ENCODE measurements at regions not wholly inside any gene's neighbourhood (a gene's known extent, or its start where the extent isn't known, plus 50 kb on each side); places are given as distances from the start of the nearest gene placed in this dataset.

DNA sequence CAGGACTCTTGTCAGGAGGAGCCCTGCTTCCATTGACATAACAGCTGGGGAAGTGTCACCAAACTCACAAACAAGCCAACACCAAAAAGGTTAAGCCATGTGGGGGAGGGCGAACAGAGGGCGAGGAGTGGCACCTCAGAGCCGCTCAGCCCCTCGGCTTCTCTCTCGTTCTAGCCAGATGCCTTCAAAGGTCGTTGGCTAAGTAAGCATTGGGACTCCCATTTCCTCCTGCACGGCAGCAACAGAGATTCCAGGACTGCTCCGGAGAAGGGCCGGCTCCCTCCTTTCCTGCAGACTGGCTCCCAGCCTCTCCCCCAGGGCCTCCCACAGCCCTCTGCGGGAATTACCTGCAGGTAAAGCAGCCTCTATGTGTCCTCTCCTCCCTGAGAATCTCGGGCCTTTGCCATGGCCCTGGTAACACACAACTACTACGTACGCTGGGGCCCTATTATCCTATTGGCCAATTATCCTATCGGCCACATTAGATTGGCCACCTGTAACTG is 52.1 kb upstream of the RNU6ATAC start:
- no peaks in the 10 kb centered on the region for H3K36me3 ChIP-seq (replicated peaks in 1 of 2)

DNA sequence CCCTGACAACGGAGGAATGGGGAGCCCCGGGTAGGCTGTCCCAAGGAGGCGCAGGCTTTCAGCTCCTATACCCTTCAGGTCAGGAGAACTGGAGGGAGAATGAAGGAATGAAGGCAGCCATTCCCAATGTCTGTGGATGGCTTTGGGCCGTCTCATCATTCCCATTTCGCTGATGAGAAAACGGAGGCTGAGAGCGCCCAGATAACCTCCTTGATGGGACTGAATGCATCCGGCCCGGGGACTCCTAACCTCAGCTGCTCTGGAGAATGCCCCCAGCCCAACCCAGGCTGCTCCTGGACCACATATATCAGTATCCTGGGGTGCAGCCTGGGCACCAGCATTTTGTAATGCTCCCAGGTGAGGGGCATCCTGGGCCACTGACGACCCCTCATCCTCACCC is 52.6 kb upstream of the RNU6ATAC start:
- TF ChIP-seq, protein P1, sequence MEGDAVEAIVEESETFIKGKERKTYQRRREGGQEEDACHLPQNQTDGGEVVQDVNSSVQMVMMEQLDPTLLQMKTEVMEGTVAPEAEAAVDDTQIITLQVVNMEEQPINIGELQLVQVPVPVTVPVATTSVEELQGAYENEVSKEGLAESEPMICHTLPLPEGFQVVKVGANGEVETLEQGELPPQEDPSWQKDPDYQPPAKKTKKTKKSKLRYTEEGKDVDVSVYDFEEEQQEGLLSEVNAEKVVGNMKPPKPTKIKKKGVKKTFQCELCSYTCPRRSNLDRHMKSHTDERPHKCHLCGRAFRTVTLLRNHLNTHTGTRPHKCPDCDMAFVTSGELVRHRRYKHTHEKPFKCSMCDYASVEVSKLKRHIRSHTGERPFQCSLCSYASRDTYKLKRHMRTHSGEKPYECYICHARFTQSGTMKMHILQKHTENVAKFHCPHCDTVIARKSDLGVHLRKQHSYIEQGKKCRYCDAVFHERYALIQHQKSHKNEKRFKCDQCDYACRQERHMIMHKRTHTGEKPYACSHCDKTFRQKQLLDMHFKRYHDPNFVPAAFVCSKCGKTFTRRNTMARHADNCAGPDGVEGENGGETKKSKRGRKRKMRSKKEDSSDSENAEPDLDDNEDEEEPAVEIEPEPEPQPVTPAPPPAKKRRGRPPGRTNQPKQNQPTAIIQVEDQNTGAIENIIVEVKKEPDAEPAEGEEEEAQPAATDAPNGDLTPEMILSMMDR (IDR thresholded peaks at IDR 0.05) = no peak
- TF ChIP-seq POLR2A (IDR thresholded peaks at IDR 0.05) = no peak
- WGBS, 4 donors = 80 to 94% (median 89%) methylated on average over 7 to 10 of the region's 10 CpGs
- H3K4me3 ChIP-seq = no peak overlapping the region
- H3K36me3 ChIP-seq (replicated peaks in 1 of 2) = no peaks in the 10 kb centered on the region
- DNase-seq = peak in 1 of 7 donors; percentile 4
- peak overlapping the region in 2 of 5 donors; percentile 81 to 87 for H3K27ac ChIP-seq
- H3K9me3 ChIP-seq (replicated peaks in 1 of 3) = no peaks in the 10 kb centered on the region
- no peaks in the 10 kb centered on the region for H3K27me3 ChIP-seq
- intact Hi-C loops (cut with DNase I) = no loop called here
- peaks cover 0 to 28% of the 10 kb centered on the region in 2 donors for H3K4me1 ChIP-seq (replicated peaks in 1 of 2)

More for the DNA sequence above, 52.1 kb upstream of the RNU6ATAC start:
- peak in 3 of 7 donors; percentile 5 to 68 (median 6) for DNase-seq
- H3K27ac ChIP-seq = peak overlapping the region in 4 of 5 donors; percentile 3 to 87 (median 66)
- H3K9me3 ChIP-seq (replicated peaks in 1 of 3) = no peaks in the 10 kb centered on the region
- no peak for TF ChIP-seq POLR2A (IDR thresholded peaks at IDR 0.05)
- TF ChIP-seq, protein P1 (IDR thresholded peaks at IDR 0.05) = no peak
- no peaks in the 10 kb centered on the region for H3K27me3 ChIP-seq
- H3K4me1 ChIP-seq (replicated peaks in 1 of 2) = peaks cover 0 to 28% of the 10 kb centered on the region in 2 donors
- intact Hi-C loops (cut with DNase I) = no loop called here
- WGBS, 4 donors = 81 to 87% (median 84%) methylated on average over 8 to 14 of the region's 14 CpGs
- no peak overlapping the region for H3K4me3 ChIP-seq

DNA sequence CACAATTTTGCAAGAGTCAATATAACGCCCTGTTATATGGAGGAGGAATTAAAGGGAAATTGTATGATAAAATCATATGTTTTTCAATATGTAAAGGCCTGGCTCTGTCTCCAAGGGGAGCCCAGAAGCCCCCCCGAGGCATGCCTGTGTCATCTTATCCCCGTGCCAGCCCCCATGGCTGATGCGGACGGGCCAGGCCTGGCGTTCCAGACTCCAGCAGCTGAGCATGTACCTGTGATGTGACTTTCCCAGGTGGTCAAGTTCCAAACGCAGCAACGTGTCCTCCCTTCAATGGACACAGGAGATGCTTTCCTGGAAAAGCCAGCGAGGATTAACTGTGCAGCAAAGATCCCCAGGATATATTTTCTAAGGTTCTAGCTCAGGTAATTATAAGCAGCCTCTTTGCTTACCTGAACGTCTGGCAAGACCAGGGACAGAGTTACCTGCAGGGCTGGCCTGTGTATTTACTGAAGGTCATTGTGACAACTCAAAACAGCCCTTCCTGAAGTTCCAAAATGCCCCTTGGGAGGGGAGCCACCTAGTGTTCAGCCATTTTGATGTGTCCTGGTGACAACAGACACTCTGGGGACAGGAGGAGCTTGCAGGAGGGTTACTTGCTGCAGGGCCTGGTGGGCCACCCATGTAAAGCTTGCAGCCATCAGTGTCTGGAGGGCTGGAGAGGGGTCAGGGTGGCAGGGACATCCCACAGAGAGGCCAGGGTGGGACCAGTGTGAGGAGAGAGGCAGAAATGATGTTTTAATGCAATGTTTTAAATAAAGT is 53.3 kb upstream of the RNU6ATAC start:
- peak in 1 of 7 donors; percentile 7 for DNase-seq
- 87 to 93% (median 91%) methylated on average over 10 of the region's 10 CpGs for WGBS, 4 donors

DNA sequence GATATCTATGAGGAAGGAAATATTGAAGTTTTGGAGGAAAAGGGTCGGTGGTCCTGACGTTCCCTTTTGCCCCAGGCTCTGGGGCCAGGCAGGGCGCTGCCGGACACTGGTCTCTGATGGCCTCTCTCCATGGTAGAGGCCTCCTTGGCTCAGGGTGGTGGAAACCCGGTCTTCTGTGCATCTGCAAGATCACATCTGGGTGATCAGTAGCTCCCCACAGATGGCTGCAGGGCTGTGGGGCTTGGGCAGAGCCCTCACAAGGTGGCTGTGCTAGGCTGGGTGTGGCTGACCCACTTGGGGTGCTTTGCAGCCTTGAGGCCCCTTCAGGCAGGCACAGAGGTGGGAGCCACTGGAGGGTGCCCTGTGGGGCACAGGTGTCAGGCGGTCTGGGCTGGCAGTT is 53.9 kb upstream of the RNU6ATAC start:
- no peak overlapping the region for H3K27ac ChIP-seq
- TF ChIP-seq, protein P1 (IDR thresholded peaks at IDR 0.05) = no peak
- no peak for TF ChIP-seq POLR2A (IDR thresholded peaks at IDR 0.05)
- no peaks in the 10 kb centered on the region for H3K27me3 ChIP-seq
- DNase-seq = no peak
- no peaks in the 10 kb centered on the region for H3K9me3 ChIP-seq (replicated peaks in 1 of 3)
- no peak overlapping the region for H3K4me3 ChIP-seq
- H3K36me3 ChIP-seq (replicated peaks in 1 of 2) = no peaks in the 10 kb centered on the region
- 77 to 89% (median 81%) methylated on average over 5 to 6 of the region's 6 CpGs for whole genome bisulfite sequencing, 4 donors
- H3K4me1 ChIP-seq (replicated peaks in 1 of 2) = peaks cover 0 to 28% of the 10 kb centered on the region in 2 donors
- intact Hi-C loops (cut with DNase I) = no loop called here

More for the DNA sequence above, 53.3 kb upstream of the RNU6ATAC start:
- Histone ChIP-seq H3K9me3 (replicated peaks in 1 of 3) (no peaks in the 10 kb centered on the region), H3K27ac (peak overlapping the region in 1 of 5 donors; percentile 87), H3K4me1 (replicated peaks in 1 of 2) (peaks cover 0 to 28% of the 10 kb centered on the region in 2 donors), H3K4me3 (no peak overlapping the region), H3K36me3 (replicated peaks in 1 of 2) (no peaks in the 10 kb centered on the region), H3K27me3 (no peaks in the 10 kb centered on the region)
- TF ChIP-seq POLR2A (IDR thresholded peaks at IDR 0.05) = no peak
- TF ChIP-seq, protein P1 (IDR thresholded peaks at IDR 0.05) = peak in 3 of 6 experiments; percentile 14 to 17 (median 15)
- intact Hi-C loops (cut with DNase I) = no loop called here
